Keratinocyte (primary cell): ENCODE measurements at regions not wholly inside any gene's neighbourhood (a gene's known extent, or its start where the extent isn't known, plus 50 kb on each side); places are given as distances from the start of the nearest gene placed in this dataset.

Experiments used
- EZH2 ChIP-seq: IDR thresholded peaks from one replicate; pipeline ENCODE4 v1.6.1; 2012; ENCODE audit warnings: inconsistent platforms, mild to moderate bottlenecking, low read length, moderate library complexity
- TF ChIP-seq, protein P1 (sequence below), 3 experiments: IDR thresholded peaks in 1 of 3; conservative IDR thresholded peaks in 1 of 3; optimal IDR thresholded peaks in 1 of 3; 2 replicates in 2 of 3; 3 replicates in 1 of 3; pipeline versions ENCODE3 to v1.5.1; 2011; ENCODE audit warnings: low read length in 3 of 3, mild to moderate bottlenecking in 3 of 3, moderate library complexity in 2 of 3, control low read depth in 1 of 3, inconsistent platforms in 1 of 3; ENCODE audit not compliant: insufficient read depth in 2 of 3; ENCODE audit errors: extremely low read depth in 1 of 3

- TF ChIP-seq, protein P1, sequence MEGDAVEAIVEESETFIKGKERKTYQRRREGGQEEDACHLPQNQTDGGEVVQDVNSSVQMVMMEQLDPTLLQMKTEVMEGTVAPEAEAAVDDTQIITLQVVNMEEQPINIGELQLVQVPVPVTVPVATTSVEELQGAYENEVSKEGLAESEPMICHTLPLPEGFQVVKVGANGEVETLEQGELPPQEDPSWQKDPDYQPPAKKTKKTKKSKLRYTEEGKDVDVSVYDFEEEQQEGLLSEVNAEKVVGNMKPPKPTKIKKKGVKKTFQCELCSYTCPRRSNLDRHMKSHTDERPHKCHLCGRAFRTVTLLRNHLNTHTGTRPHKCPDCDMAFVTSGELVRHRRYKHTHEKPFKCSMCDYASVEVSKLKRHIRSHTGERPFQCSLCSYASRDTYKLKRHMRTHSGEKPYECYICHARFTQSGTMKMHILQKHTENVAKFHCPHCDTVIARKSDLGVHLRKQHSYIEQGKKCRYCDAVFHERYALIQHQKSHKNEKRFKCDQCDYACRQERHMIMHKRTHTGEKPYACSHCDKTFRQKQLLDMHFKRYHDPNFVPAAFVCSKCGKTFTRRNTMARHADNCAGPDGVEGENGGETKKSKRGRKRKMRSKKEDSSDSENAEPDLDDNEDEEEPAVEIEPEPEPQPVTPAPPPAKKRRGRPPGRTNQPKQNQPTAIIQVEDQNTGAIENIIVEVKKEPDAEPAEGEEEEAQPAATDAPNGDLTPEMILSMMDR (optimal IDR thresholded peaks at IDR 0.05 in 1 of 3, IDR thresholded peaks at IDR 0.05 in 1 of 3, conservative IDR thresholded peaks at IDR 0.05 in 1 of 3; ENCODE audit: extremely low read depth in 1 of 3, insufficient read depth in 2 of 3, low read length in 3 of 3), result no peak
- TF ChIP-seq EZH2, result no peak
These were observed 110.2 kb upstream of the PRDX4 start for GRCh38 chrX:23557070-23557469.
